ENCODE measurements at regions not wholly inside any gene's neighbourhood (a gene's known extent, or its start where the extent isn't known, plus 50 kb on each side); places are given as distances from the start of the nearest gene placed in this dataset.

- H3K27ac ChIP-seq (ENCODE audit: insufficient read depth, low read depth, low read length): no peak overlapping the region
- dilution Hi-C loops (cut with MboI; ENCODE audit: extremely low pct_ligation_motif_present, low sequenced_read_pairs) (no loop called here), intact Hi-C loops (cut with micrococcal nuclease) (no loop called here)
- no peak overlapping the region for H3K9ac ChIP-seq (replicated peaks; ENCODE audit: extremely low read depth, insufficient read depth, low read length)
- FAIRE-seq (no peak), DNase-seq (ENCODE audit: low read depth, low spot score) (no peak)
- H2AFZ ChIP-seq (ENCODE audit: low read depth, low read length): no peak overlapping the region
- H3K4me2 ChIP-seq (ENCODE audit: insufficient read depth, low read length): no peak overlapping the region
- CTCF ChIA-PET: interaction anchor here (1.2 kb wide), 1 partner anchor 11 kb away, joined by 4 read pairs; no protein-coding TSS in a partner anchor
- no TSS peak for BruUV-seq (replicated peaks)
- H3K27me3 ChIP-seq (ENCODE audit: control insufficient read depth in 2 of 2, insufficient read depth in 2 of 2, low read length in 2 of 2): peaks cover 4 to 7% of the 10 kb centered on the region in 2 experiments
- no peaks in the 10 kb centered on the region for H3K36me3 ChIP-seq (ENCODE audit: control insufficient read depth in 2 of 2, extremely low read depth in 1 of 2, insufficient read depth in 2 of 2, low read length in 2 of 2)
- no peaks in the 10 kb centered on the region for H3K79me2 ChIP-seq (ENCODE audit: control insufficient read depth, insufficient read depth, low read length)
- H3K9me1 ChIP-seq (replicated peaks; ENCODE audit: control insufficient read depth, extremely low read depth, insufficient read depth, low read length): no peaks in the 10 kb centered on the region
- H4K20me1 ChIP-seq (replicated peaks; ENCODE audit: control insufficient read depth, extremely low read depth, insufficient read depth, low read length): no peaks in the 10 kb centered on the region
- no peak overlapping the region for H3K4me3 ChIP-seq (replicated peaks in 1 of 3; ENCODE audit: insufficient read depth in 1 of 3, low read depth in 1 of 3, low read length in 3 of 3)
- no peak for TF ChIP-seq MAX (IDR thresholded peaks at IDR 0.05; ENCODE audit: insufficient read depth, insufficient read length)
- no peak for TF ChIP-seq GATA2 (IDR thresholded peaks at IDR 0.05; ENCODE audit: insufficient read depth, insufficient read length, low read depth, low read length)
- no peak for TF ChIP-seq FOS (IDR thresholded peaks at IDR 0.05; ENCODE audit: borderline replicate concordance, insufficient read depth, low read length)
- no peak for TF ChIP-seq EZH2 (IDR thresholded peaks at IDR 0.05; ENCODE audit: borderline replicate concordance, low read depth, low read length, severe bottlenecking)
- no peak for TF ChIP-seq CTCF (IDR thresholded peaks at IDR 0.05; ENCODE audit: extremely low read depth in 1 of 2, insufficient read depth in 1 of 2, low read depth in 1 of 2, low read length in 2 of 2)
- no peak for TF ChIP-seq POLR2A (IDR thresholded peaks at IDR 0.05; ENCODE audit: low read depth, low read length)
- TF ChIP-seq JUN (IDR thresholded peaks at IDR 0.05; ENCODE audit: borderline replicate concordance, insufficient read depth, insufficient read length, low read depth): no peak
- TF ChIP-seq POLR2AphosphoS5 (IDR thresholded peaks at IDR 0.05; ENCODE audit: insufficient read depth, low read depth, low read length): no peak
- no peak for TF ChIP-seq MYC (IDR thresholded peaks at IDR 0.05; ENCODE audit: low read depth, low read length)
- no peaks in the 10 kb centered on the region for H3K9me3 ChIP-seq (replicated peaks; ENCODE audit: control insufficient read depth, insufficient read depth, low read length)
- POLR2A ChIA-PET: no interaction called here
- H3K4me1 ChIP-seq (ENCODE audit: control insufficient read depth, extremely low read depth, insufficient read depth, low read length): peaks cover 18% of the 10 kb centered on the region
These were observed 101.7 kb upstream of the SPATA31D4 start for GRCh38 chr9:81826517-81826906.

All from endothelial cell of umbilical vein (primary cell).